GDM1 (cell line): ENCODE measurements at regions not wholly inside any gene's neighbourhood (a gene's known extent, or its start where the extent isn't known, plus 50 kb on each side); places are given as distances from the start of the nearest gene placed in this dataset.
A peak's percentile ranks its signal among the peaks of the same experiment; 100 is the strongest.

Experiments
- DNase-seq: peaks from one replicate; lab custom pipeline; 2025; lab: John Stamatoyannopoulos, UW

DNA sequence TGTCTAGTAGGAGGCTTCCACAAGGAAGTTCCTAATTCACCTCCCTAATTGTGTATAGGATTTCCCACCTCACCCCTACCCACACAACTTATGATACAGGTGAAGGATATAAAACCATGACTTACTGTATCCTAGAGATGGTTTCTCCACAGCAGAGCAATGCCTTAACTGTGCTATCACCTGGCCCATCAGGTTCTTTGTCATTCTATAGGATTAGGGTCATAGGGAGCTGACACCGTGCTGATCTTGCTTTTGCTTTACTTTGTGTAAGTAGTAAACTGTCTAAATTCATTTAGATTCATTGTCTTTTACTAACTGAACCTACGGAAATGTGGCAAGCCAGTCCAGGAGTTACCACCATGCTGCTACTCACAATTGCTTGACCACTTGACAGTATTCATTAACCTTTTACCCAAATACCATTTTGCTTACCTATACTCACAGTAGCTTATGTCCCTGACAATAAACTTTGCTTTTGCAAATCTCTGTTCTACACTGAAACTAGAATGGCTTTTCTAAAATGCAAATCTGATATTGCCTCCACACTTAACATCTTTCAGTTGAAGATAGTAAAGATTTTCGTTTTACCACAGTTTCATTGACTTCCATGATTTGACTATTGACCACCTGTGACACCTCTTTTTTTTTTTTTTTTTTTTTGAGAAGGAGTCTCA is 147.6 kb downstream of the IFI44 start:
- DNase-seq: no peak

GRCh38 chr1:78799926-78800325 is 150.3 kb downstream of the IFI44 start:
- no peak for DNase-seq

GRCh38 chr1:78814176-78814575 is 164.5 kb downstream of the IFI44 start:
- DNase-seq: no peak

- DNase-seq: no peak
Measured at GRCh38 chr1:78825561-78825960, 175.9 kb downstream of the IFI44 start.

DNA sequence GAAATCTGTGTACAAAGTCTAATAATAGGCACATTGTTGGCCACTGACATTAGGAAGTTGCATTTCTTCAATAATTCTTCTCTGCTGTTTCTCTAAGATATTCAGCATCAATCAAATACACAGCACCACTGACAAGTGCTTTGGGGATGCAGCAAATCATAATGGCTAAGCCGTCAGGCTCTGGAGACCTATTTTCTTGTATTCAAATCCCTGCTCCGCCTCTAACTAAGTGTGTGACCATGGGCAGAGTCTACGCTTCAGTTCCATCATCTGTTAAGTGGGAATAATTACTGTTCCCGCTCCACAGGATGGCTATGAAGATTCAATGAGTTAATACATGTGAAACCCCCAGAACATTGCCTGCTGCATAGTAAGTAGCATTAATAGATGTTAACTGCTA is 176.9 kb downstream of the ADGRL4 start:
- DNase-seq: no peak

DNA sequence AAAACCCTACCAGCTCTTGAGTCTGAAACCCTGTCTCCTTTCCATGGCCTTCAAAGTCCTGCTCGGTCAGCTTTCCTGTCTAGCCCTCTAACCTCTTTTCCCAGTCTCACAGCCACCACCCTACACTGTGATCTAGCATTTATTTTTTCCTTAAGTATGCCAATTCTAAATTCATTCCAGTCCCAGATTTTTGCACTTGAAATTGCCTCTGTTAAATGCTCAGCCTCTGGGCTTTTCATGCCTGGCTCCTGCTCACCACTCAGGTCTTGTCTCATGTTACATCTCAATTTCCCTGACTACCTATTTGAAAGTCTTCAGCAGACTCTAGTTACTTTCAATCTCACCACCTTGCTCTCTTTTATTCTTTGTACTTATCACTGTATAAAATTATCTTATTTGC is 176.2 kb downstream of the ADGRL4 start:
- DNase-seq: no peak

- DNase-seq: no peak
Measured at GRCh38 chr1:78831731-78832360, 174.7 kb downstream of the ADGRL4 start.

DNA sequence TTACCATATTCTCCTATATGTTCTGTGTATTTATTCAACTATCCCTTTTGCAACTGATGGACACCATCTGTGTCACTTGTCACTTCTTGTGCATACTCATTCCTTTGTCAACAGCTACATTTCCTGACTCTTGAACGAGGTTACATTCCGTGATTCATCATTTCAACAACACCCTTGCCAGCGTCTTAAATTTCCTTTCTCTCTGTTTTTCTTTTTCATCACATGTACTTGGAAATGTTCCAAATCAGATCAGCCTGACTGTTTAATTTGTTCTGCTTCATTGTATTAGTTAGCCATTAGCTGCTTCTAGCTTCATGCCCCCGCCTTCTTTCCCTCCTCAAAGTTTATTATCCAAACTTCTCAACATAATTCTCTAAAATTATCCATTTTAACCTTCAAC is 173.0 kb downstream of the ADGRL4 start:
- DNase-seq: no peak

DNA sequence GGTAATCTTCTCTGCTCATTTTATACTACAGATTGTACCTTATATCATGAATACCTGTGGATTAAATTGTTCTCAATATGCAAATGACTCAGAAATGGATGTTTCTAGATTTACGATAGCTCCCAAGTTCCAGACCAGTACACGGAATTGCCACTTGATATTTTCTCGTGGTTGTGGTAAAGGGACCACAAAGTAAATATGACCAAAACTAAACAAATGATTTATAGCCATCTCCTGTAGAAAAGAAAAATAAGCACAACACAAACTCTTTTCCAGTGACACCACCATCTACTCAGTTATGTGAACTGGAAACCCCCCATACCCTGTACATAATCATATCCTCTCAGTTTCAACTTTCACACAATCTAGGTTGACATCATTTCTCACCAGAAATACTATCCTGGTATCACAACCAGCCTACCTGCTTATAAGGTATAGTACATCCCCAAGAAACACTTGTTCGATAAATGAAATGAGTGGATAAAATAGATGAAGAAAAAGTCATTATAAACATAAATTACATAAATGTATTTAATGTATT is 172.3 kb downstream of the ADGRL4 start:
- DNase-seq: no peak

GRCh38 chr1:78836726-78837125 is 169.8 kb downstream of the ADGRL4 start:
- DNase-seq: peak; percentile 9

GRCh38 chr1:78839704-78840277 is 166.7 kb downstream of the ADGRL4 start:
- no peak for DNase-seq
